CD14-positive monocyte (primary cell): ENCODE measurements at regions not wholly inside any gene's neighbourhood (a gene's known extent, or its start where the extent isn't known, plus 50 kb on each side); places are given as distances from the start of the nearest gene placed in this dataset.

Experiments used
- DNase-seq, 3 donors: peaks; one replicate each; pipeline ENCODE4 v3.0.0-alpha.2; 2011 to 2022
- H2AFZ ChIP-seq: 2 replicates; pipeline ENCODE4 v1.6.0; 2012; ENCODE audit warnings: mild to moderate bottlenecking, low read depth, low read length, inconsistent platforms; ENCODE audit not compliant: insufficient read depth, poor library complexity, severe bottlenecking
- H3K27ac ChIP-seq, 2 donors: 1 replicate in 1 of 2; 2 replicates in 1 of 2; pipeline ENCODE4 v1.5.1; 2012 to 2013; ENCODE audit warnings: low read length in 2 of 2, control low read depth in 1 of 2, inconsistent platforms in 1 of 2, low read depth in 1 of 2, mild to moderate bottlenecking in 1 of 2
- H3K27me3 ChIP-seq, 2 donors: one replicate each; pipeline versions ENCODE4 v1.6.0 to v1.6.1; 2011 to 2013; ENCODE audit warnings: low read length in 2 of 2; ENCODE audit not compliant: control insufficient read depth in 2 of 2, insufficient read depth in 2 of 2
- H3K36me3 ChIP-seq, 2 donors: replicated peaks in 1 of 2; 1 replicate in 1 of 2; 2 replicates in 1 of 2; pipeline versions ENCODE4 v1.5.1 to v1.6.1; 2012 to 2013; ENCODE audit warnings: low read length in 2 of 2, control low read depth in 1 of 2, inconsistent platforms in 1 of 2, mild to moderate bottlenecking in 1 of 2; ENCODE audit not compliant: insufficient read depth in 2 of 2, control insufficient read depth in 1 of 2
- H3K4me1 ChIP-seq, 2 donors: 1 replicate in 1 of 2; 2 replicates in 1 of 2; pipeline versions ENCODE4 v1.5.1 to v1.6.1; 2012 to 2013; ENCODE audit warnings: low read length in 2 of 2, control low read depth in 1 of 2, inconsistent platforms in 1 of 2, mild to moderate bottlenecking in 1 of 2, moderate library complexity in 1 of 2; ENCODE audit not compliant: insufficient read depth in 2 of 2, control insufficient read depth in 1 of 2
- H3K4me2 ChIP-seq: replicated peaks from 2 replicates; pipeline ENCODE3; 2012; ENCODE audit warnings: low read length, moderate library complexity, mild to moderate bottlenecking; ENCODE audit not compliant: poor library complexity, severe bottlenecking; ENCODE audit errors: extremely low read depth
- H3K4me3 ChIP-seq, 3 experiments: fragments of 200-600 bp in 1 of 3; sonication (generic) in 1 of 3; replicated peaks in 1 of 3; 1 replicate in 2 of 3; 2 replicates in 1 of 3; pipeline ENCODE4 v1.5.1; 2011 to 2013; ENCODE audit warnings: low read length in 3 of 3, mild to moderate bottlenecking in 3 of 3, control low read depth in 2 of 3, low read depth in 2 of 3, inconsistent platforms in 1 of 3, moderate library complexity in 1 of 3
- H3K79me2 ChIP-seq: 2 replicates; pipeline ENCODE4 v1.6.0; 2012; ENCODE audit warnings: mild to moderate bottlenecking, control low read depth, inconsistent platforms, low read length, moderate library complexity; ENCODE audit not compliant: insufficient read depth
- H3K9ac ChIP-seq: 2 replicates; pipeline ENCODE4 v1.6.0; 2017; ENCODE audit warnings: low read length, mild to moderate bottlenecking; ENCODE audit not compliant: insufficient read depth, poor library complexity, severe bottlenecking
- H3K9me3 ChIP-seq, 2 donors: replicated peaks in 1 of 2; 1 replicate in 1 of 2; 2 replicates in 1 of 2; pipeline versions ENCODE4 v1.5.1 to v1.6.1; 2012 to 2013; ENCODE audit warnings: low read length in 2 of 2, control low read depth in 1 of 2; ENCODE audit not compliant: control insufficient read depth in 1 of 2, insufficient read depth in 1 of 2
- H4K20me1 ChIP-seq: 2 replicates; pipeline ENCODE4 v1.6.0; 2012; ENCODE audit warnings: mild to moderate bottlenecking, low read length, control low read depth, moderate library complexity; ENCODE audit not compliant: insufficient read depth
- H3K27ac Mint-ChIP-seq, 7 donors: one replicate each; pipeline ENCODE4 v1.8.0; 2020; ENCODE audit warnings: mild to moderate bottlenecking in 7 of 7, mixed read lengths in 7 of 7, moderate library complexity in 6 of 7, inconsistent platforms in 2 of 7
- H3K27me3 Mint-ChIP-seq, 3 donors: one replicate each; pipeline ENCODE4 v1.8.0; 2021 to 2022; ENCODE audit warnings: low read depth in 3 of 3, mild to moderate bottlenecking in 3 of 3, mixed read lengths in 3 of 3, moderate library complexity in 3 of 3, inconsistent platforms in 1 of 3
- H3K36me3 Mint-ChIP-seq, 2 donors: one replicate each; pipeline ENCODE4 v1.8.0; 2020; ENCODE audit warnings: mixed read lengths in 2 of 2, inconsistent platforms in 1 of 2, mild to moderate bottlenecking in 1 of 2
- H3K4me1 Mint-ChIP-seq: one replicate; pipeline ENCODE4 v1.8.0; 2020; ENCODE audit warnings: mild to moderate bottlenecking, mixed read lengths
- H3K4me3 Mint-ChIP-seq, 2 donors: one replicate each; pipeline ENCODE4 v1.8.0; 2020; ENCODE audit warnings: mild to moderate bottlenecking in 2 of 2, mixed read lengths in 2 of 2, moderate library complexity in 1 of 2
- H3K9me3 Mint-ChIP-seq, 7 donors: one replicate each; pipeline ENCODE4 v1.8.0; 2020 to 2022; ENCODE audit warnings: mixed read lengths in 7 of 7, mild to moderate bottlenecking in 6 of 7, moderate library complexity in 6 of 7, inconsistent platforms in 2 of 7
- CTCF ChIP-seq: fragments of 200-600 bp; IDR thresholded peaks from one replicate; pipeline ENCODE4 v1.8.0; 2022; ENCODE audit warnings: antibody characterized with exemption, mild to moderate bottlenecking
- WGBS: methylation state at CpG from one replicate; pipeline ENCODE4 v1.1.5; 2013; ENCODE audit warnings: missing lambda C conversion rate; ENCODE audit not compliant: insufficient coverage; 5-methylcytosine and 5-hydroxymethylcytosine counted together
- intact Hi-C, 2 donors: fragments of 100-400 bp; cut with micrococcal nuclease; formaldehyde crosslinking; loops; one replicate each; pipeline versions ENCODE4 v1.15.0 to v1.15.1; 2023

GRCh38 chr1:172849653-172850052 is 190.8 kb downstream of the FASLG start:
- Histone ChIP-seq H3K4me2 (no peak overlapping the region), H3K4me3 (no peak overlapping the region), H3K27ac (no peak overlapping the region), H3K36me3 (no peaks in the 10 kb centered on the region), H3K9ac (no peak overlapping the region), H2AFZ (no peak overlapping the region), H3K79me2 (no peaks in the 10 kb centered on the region), H3K9me3 (no peaks in the 10 kb centered on the region), H3K27me3 (no peaks in the 10 kb centered on the region), H3K4me1 (no peaks in the 10 kb centered on the region), H4K20me1 (no peaks in the 10 kb centered on the region)
- H3K9me3 Mint-ChIP-seq: peaks cover 0 to 4% (median 2%) of the 10 kb centered on the region in 7 donors
- H3K4me1 Mint-ChIP-seq: no peaks in the 10 kb centered on the region
- no CpG with 5 or more reads among the region's 2 CpGs for WGBS
- no peaks in the 10 kb centered on the region for H3K27me3 Mint-ChIP-seq
- TF ChIP-seq CTCF: no peak
- intact Hi-C loops: no loop called here
- no peak overlapping the region for H3K27ac Mint-ChIP-seq
- no peaks in the 10 kb centered on the region for H3K36me3 Mint-ChIP-seq
- no peak for DNase-seq
- H3K4me3 Mint-ChIP-seq: no peak overlapping the region

- Histone ChIP-seq H2AFZ (no peak overlapping the region), H3K9ac (no peak overlapping the region), H3K27me3 (no peaks in the 10 kb centered on the region), H3K4me3 (no peak overlapping the region), H3K27ac (no peak overlapping the region), H4K20me1 (no peaks in the 10 kb centered on the region), H3K4me2 (no peak overlapping the region), H3K36me3 (no peaks in the 10 kb centered on the region), H3K9me3 (no peaks in the 10 kb centered on the region), H3K79me2 (no peaks in the 10 kb centered on the region), H3K4me1 (no peaks in the 10 kb centered on the region)
- TF ChIP-seq CTCF: no peak
- H3K36me3 Mint-ChIP-seq: no peaks in the 10 kb centered on the region
- no peak for DNase-seq
- H3K4me1 Mint-ChIP-seq: no peaks in the 10 kb centered on the region
- H3K27me3 Mint-ChIP-seq: no peaks in the 10 kb centered on the region
- H3K27ac Mint-ChIP-seq: no peak overlapping the region
- intact Hi-C loops: no loop called here
- H3K4me3 Mint-ChIP-seq: no peak overlapping the region
- 96% methylated on average over 5 of the region's 8 CpGs for WGBS
- H3K9me3 Mint-ChIP-seq: peaks cover 0 to 7% (median 3%) of the 10 kb centered on the region in 7 donors
Measured at GRCh38 chr1:172851077-172851476, 192.2 kb downstream of the FASLG start.
